CD14-positive monocyte (primary cell): ENCODE measurements at regions not wholly inside any gene's neighbourhood (a gene's known extent, or its start where the extent isn't known, plus 50 kb on each side); places are given as distances from the start of the nearest gene placed in this dataset.

Experiments
- DNase-seq, 3 donors: peaks; one replicate each; pipeline ENCODE4 v3.0.0-alpha.2; 2011 to 2022
- H2AFZ ChIP-seq: 2 replicates; pipeline ENCODE4 v1.6.0; 2012; ENCODE audit warnings: mild to moderate bottlenecking, low read depth, low read length, inconsistent platforms; ENCODE audit not compliant: insufficient read depth, poor library complexity, severe bottlenecking
- H3K27ac ChIP-seq, 2 donors: 1 replicate in 1 of 2; 2 replicates in 1 of 2; pipeline ENCODE4 v1.5.1; 2012 to 2013; ENCODE audit warnings: low read length in 2 of 2, control low read depth in 1 of 2, inconsistent platforms in 1 of 2, low read depth in 1 of 2, mild to moderate bottlenecking in 1 of 2
- H3K27me3 ChIP-seq, 2 donors: one replicate each; pipeline versions ENCODE4 v1.6.0 to v1.6.1; 2011 to 2013; ENCODE audit warnings: low read length in 2 of 2; ENCODE audit not compliant: control insufficient read depth in 2 of 2, insufficient read depth in 2 of 2
- H3K36me3 ChIP-seq, 2 donors: replicated peaks in 1 of 2; 1 replicate in 1 of 2; 2 replicates in 1 of 2; pipeline versions ENCODE4 v1.5.1 to v1.6.1; 2012 to 2013; ENCODE audit warnings: low read length in 2 of 2, control low read depth in 1 of 2, inconsistent platforms in 1 of 2, mild to moderate bottlenecking in 1 of 2; ENCODE audit not compliant: insufficient read depth in 2 of 2, control insufficient read depth in 1 of 2
- H3K4me1 ChIP-seq, 2 donors: 1 replicate in 1 of 2; 2 replicates in 1 of 2; pipeline versions ENCODE4 v1.5.1 to v1.6.1; 2012 to 2013; ENCODE audit warnings: low read length in 2 of 2, control low read depth in 1 of 2, inconsistent platforms in 1 of 2, mild to moderate bottlenecking in 1 of 2, moderate library complexity in 1 of 2; ENCODE audit not compliant: insufficient read depth in 2 of 2, control insufficient read depth in 1 of 2
- H3K4me2 ChIP-seq: replicated peaks from 2 replicates; pipeline ENCODE3; 2012; ENCODE audit warnings: low read length, moderate library complexity, mild to moderate bottlenecking; ENCODE audit not compliant: poor library complexity, severe bottlenecking; ENCODE audit errors: extremely low read depth
- H3K4me3 ChIP-seq, 3 experiments: fragments of 200-600 bp in 1 of 3; sonication (generic) in 1 of 3; replicated peaks in 1 of 3; 1 replicate in 2 of 3; 2 replicates in 1 of 3; pipeline ENCODE4 v1.5.1; 2011 to 2013; ENCODE audit warnings: low read length in 3 of 3, mild to moderate bottlenecking in 3 of 3, control low read depth in 2 of 3, low read depth in 2 of 3, inconsistent platforms in 1 of 3, moderate library complexity in 1 of 3
- H3K79me2 ChIP-seq: 2 replicates; pipeline ENCODE4 v1.6.0; 2012; ENCODE audit warnings: mild to moderate bottlenecking, control low read depth, inconsistent platforms, low read length, moderate library complexity; ENCODE audit not compliant: insufficient read depth
- H3K9ac ChIP-seq: 2 replicates; pipeline ENCODE4 v1.6.0; 2017; ENCODE audit warnings: low read length, mild to moderate bottlenecking; ENCODE audit not compliant: insufficient read depth, poor library complexity, severe bottlenecking
- H3K9me3 ChIP-seq, 2 donors: replicated peaks in 1 of 2; 1 replicate in 1 of 2; 2 replicates in 1 of 2; pipeline versions ENCODE4 v1.5.1 to v1.6.1; 2012 to 2013; ENCODE audit warnings: low read length in 2 of 2, control low read depth in 1 of 2; ENCODE audit not compliant: control insufficient read depth in 1 of 2, insufficient read depth in 1 of 2
- H4K20me1 ChIP-seq: 2 replicates; pipeline ENCODE4 v1.6.0; 2012; ENCODE audit warnings: mild to moderate bottlenecking, low read length, control low read depth, moderate library complexity; ENCODE audit not compliant: insufficient read depth
- H3K27ac Mint-ChIP-seq, 7 donors: one replicate each; pipeline ENCODE4 v1.8.0; 2020; ENCODE audit warnings: mild to moderate bottlenecking in 7 of 7, mixed read lengths in 7 of 7, moderate library complexity in 6 of 7, inconsistent platforms in 2 of 7
- H3K27me3 Mint-ChIP-seq, 3 donors: one replicate each; pipeline ENCODE4 v1.8.0; 2021 to 2022; ENCODE audit warnings: low read depth in 3 of 3, mild to moderate bottlenecking in 3 of 3, mixed read lengths in 3 of 3, moderate library complexity in 3 of 3, inconsistent platforms in 1 of 3
- H3K36me3 Mint-ChIP-seq, 2 donors: one replicate each; pipeline ENCODE4 v1.8.0; 2020; ENCODE audit warnings: mixed read lengths in 2 of 2, inconsistent platforms in 1 of 2, mild to moderate bottlenecking in 1 of 2
- H3K4me1 Mint-ChIP-seq: one replicate; pipeline ENCODE4 v1.8.0; 2020; ENCODE audit warnings: mild to moderate bottlenecking, mixed read lengths
- H3K4me3 Mint-ChIP-seq, 2 donors: one replicate each; pipeline ENCODE4 v1.8.0; 2020; ENCODE audit warnings: mild to moderate bottlenecking in 2 of 2, mixed read lengths in 2 of 2, moderate library complexity in 1 of 2
- H3K9me3 Mint-ChIP-seq, 7 donors: one replicate each; pipeline ENCODE4 v1.8.0; 2020 to 2022; ENCODE audit warnings: mixed read lengths in 7 of 7, mild to moderate bottlenecking in 6 of 7, moderate library complexity in 6 of 7, inconsistent platforms in 2 of 7
- WGBS: methylation state at CpG from one replicate; pipeline ENCODE4 v1.1.5; 2013; ENCODE audit warnings: missing lambda C conversion rate; ENCODE audit not compliant: insufficient coverage; 5-methylcytosine and 5-hydroxymethylcytosine counted together
- intact Hi-C, 2 donors: fragments of 100-400 bp; cut with micrococcal nuclease; formaldehyde crosslinking; loops; one replicate each; pipeline versions ENCODE4 v1.15.0 to v1.15.1; 2023
- TF ChIP-seq, protein P1 (sequence below): fragments of 200-600 bp; IDR thresholded peaks from one replicate; pipeline ENCODE4 v1.8.0; 2022; ENCODE audit warnings: antibody characterized with exemption, mild to moderate bottlenecking

DNA sequence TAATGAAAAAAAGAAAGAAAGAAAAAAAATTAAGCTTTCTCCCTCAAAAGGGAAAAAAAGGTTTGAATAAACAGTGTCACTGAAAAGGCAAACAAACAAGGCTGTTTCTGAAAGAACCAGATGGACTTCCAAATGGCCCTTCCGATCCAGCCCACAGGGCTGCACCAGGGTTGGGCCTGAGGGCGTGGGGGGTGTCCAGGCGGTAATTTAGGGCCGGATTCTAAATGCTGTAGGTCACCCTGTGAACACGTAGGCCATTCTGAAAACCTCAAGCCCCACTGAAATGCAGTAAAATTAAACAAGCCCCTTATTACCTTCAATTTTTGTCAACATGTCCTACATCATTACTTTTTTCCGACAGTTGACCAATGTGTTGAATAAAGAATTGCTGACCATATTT is 132.1 kb downstream of the HSD17B3 start:
- no peaks in the 10 kb centered on the region for H3K36me3 ChIP-seq
- H3K9me3 ChIP-seq = no peaks in the 10 kb centered on the region
- H3K4me1 ChIP-seq = no peaks in the 10 kb centered on the region
- no peaks in the 10 kb centered on the region for H3K79me2 ChIP-seq
- H4K20me1 ChIP-seq = no peaks in the 10 kb centered on the region
- no peak for DNase-seq
- intact Hi-C loops = no loop called here
- H3K27ac Mint-ChIP-seq = no peak overlapping the region
- WGBS = 95% methylated on average over 3 of the region's 6 CpGs
- H3K4me1 Mint-ChIP-seq = no peaks in the 10 kb centered on the region
- H2AFZ ChIP-seq = no peak overlapping the region
- no peak overlapping the region for H3K27ac ChIP-seq
- no peak overlapping the region for H3K9ac ChIP-seq
- H3K9me3 Mint-ChIP-seq = peaks cover 0 to 4% (median 0%) of the 10 kb centered on the region in 7 donors
- no peak overlapping the region for H3K4me3 ChIP-seq
- no peak overlapping the region for H3K4me3 Mint-ChIP-seq
- H3K27me3 Mint-ChIP-seq = peaks cover 0 to 7% (median 6%) of the 10 kb centered on the region in 3 donors
- no peaks in the 10 kb centered on the region for H3K27me3 ChIP-seq
- TF ChIP-seq, protein P1, sequence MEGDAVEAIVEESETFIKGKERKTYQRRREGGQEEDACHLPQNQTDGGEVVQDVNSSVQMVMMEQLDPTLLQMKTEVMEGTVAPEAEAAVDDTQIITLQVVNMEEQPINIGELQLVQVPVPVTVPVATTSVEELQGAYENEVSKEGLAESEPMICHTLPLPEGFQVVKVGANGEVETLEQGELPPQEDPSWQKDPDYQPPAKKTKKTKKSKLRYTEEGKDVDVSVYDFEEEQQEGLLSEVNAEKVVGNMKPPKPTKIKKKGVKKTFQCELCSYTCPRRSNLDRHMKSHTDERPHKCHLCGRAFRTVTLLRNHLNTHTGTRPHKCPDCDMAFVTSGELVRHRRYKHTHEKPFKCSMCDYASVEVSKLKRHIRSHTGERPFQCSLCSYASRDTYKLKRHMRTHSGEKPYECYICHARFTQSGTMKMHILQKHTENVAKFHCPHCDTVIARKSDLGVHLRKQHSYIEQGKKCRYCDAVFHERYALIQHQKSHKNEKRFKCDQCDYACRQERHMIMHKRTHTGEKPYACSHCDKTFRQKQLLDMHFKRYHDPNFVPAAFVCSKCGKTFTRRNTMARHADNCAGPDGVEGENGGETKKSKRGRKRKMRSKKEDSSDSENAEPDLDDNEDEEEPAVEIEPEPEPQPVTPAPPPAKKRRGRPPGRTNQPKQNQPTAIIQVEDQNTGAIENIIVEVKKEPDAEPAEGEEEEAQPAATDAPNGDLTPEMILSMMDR = no peak
- no peaks in the 10 kb centered on the region for H3K36me3 Mint-ChIP-seq
- H3K4me2 ChIP-seq = no peak overlapping the region

DNA sequence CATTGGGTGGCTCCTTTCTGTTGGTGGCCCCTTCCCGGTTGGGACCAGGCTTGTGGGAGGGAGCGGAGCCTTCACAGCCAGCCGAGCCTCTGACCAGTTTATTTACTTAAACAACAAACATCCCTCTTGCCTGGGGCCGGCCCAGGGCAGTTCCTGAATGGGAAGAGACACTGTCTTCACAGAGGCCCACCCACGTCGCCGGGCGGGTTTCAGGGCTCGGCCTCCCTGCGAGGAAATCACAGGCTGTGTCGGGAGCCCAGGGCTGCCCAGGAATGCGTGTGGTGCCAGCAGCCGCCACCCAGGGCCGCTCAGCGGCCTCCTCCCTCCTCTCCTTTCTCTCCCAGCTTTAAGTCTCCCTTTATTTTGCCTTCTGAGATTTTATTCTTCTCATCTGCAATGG is 132.5 kb downstream of the HSD17B3 start:
- Mint-ChIP-seq H3K27me3 (peaks cover 0 to 7% (median 6%) of the 10 kb centered on the region in 3 donors), H3K9me3 (peaks cover 0 to 4% (median 0%) of the 10 kb centered on the region in 7 donors), H3K4me1 (no peaks in the 10 kb centered on the region), H3K36me3 (no peaks in the 10 kb centered on the region), H3K4me3 (no peak overlapping the region), H3K27ac (no peak overlapping the region)
- H3K9me3 ChIP-seq = no peaks in the 10 kb centered on the region
- intact Hi-C loops = no loop called here
- no peak overlapping the region for H2AFZ ChIP-seq
- no peak overlapping the region for H3K9ac ChIP-seq
- no peaks in the 10 kb centered on the region for H3K79me2 ChIP-seq
- no peaks in the 10 kb centered on the region for H3K36me3 ChIP-seq
- no peak overlapping the region for H3K27ac ChIP-seq
- DNase-seq = no peak
- no peaks in the 10 kb centered on the region for H3K4me1 ChIP-seq
- no peak overlapping the region for H3K4me3 ChIP-seq
- H4K20me1 ChIP-seq = no peaks in the 10 kb centered on the region
- no peak overlapping the region for H3K4me2 ChIP-seq
- no peaks in the 10 kb centered on the region for H3K27me3 ChIP-seq
- TF ChIP-seq, protein P1 = no peak
- WGBS = 88% methylated on average over 6 of the region's 15 CpGs
